ENCODE measurements at regions not wholly inside any gene's neighbourhood (a gene's known extent, or its start where the extent isn't known, plus 50 kb on each side); places are given as distances from the start of the nearest gene placed in this dataset.

GRCh38 chr5:147995846-147996245, 67.9 kb upstream of the SPINK5 start:
- TF ChIP-seq, protein P1, sequence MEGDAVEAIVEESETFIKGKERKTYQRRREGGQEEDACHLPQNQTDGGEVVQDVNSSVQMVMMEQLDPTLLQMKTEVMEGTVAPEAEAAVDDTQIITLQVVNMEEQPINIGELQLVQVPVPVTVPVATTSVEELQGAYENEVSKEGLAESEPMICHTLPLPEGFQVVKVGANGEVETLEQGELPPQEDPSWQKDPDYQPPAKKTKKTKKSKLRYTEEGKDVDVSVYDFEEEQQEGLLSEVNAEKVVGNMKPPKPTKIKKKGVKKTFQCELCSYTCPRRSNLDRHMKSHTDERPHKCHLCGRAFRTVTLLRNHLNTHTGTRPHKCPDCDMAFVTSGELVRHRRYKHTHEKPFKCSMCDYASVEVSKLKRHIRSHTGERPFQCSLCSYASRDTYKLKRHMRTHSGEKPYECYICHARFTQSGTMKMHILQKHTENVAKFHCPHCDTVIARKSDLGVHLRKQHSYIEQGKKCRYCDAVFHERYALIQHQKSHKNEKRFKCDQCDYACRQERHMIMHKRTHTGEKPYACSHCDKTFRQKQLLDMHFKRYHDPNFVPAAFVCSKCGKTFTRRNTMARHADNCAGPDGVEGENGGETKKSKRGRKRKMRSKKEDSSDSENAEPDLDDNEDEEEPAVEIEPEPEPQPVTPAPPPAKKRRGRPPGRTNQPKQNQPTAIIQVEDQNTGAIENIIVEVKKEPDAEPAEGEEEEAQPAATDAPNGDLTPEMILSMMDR (IDR thresholded peaks at IDR 0.05): no peak
- TF ChIP-seq POLR2AphosphoS5 (IDR thresholded peaks at IDR 0.05) (no peak), POLR2A (IDR thresholded peaks at IDR 0.05; ENCODE audit: low read depth) (no peak), EP300 (IDR thresholded peaks at IDR 0.05) (no peak)

Measured in esophagus muscularis mucosa (tissue), 4 donors.